H9 (cell line): ENCODE measurements at regions not wholly inside any gene's neighbourhood (a gene's known extent, or its start where the extent isn't known, plus 50 kb on each side); places are given as distances from the start of the nearest gene placed in this dataset.

Experiments
- DNase-seq: peaks from one replicate; pipeline ENCODE4 v3.0.0-alpha.2; 2017
- H2AFZ ChIP-seq: one replicate; pipeline ENCODE4 v1.6.1; 2013; ENCODE audit warnings: mild to moderate bottlenecking, low read length, control low read depth, moderate library complexity
- H2AK5ac ChIP-seq: 2 replicates; pipeline ENCODE4 v1.6.1; 2013; ENCODE audit warnings: low read length, control low read depth, mixed read lengths; ENCODE audit not compliant: insufficient read length
- H2BK120ac ChIP-seq: one replicate; pipeline ENCODE4 v1.6.1; 2013; ENCODE audit warnings: low read depth, mild to moderate bottlenecking, low read length, control low read depth, inconsistent platforms; ENCODE audit not compliant: poor library complexity, severe bottlenecking
- H2BK12ac ChIP-seq: 2 replicates; pipeline ENCODE4 v1.6.1; 2013; ENCODE audit warnings: low read length, control low read depth, mixed read lengths, low read depth; ENCODE audit not compliant: insufficient read length
- H2BK15ac ChIP-seq: 2 replicates; pipeline ENCODE4 v1.6.1; 2013; ENCODE audit warnings: low read depth, low read length, control low read depth
- H2BK20ac ChIP-seq: one replicate; pipeline ENCODE4 v1.6.1; 2013; ENCODE audit warnings: low read depth, mild to moderate bottlenecking, low read length, control low read depth, inconsistent platforms; ENCODE audit not compliant: poor library complexity, severe bottlenecking
- H2BK5ac ChIP-seq: 2 replicates; pipeline ENCODE4 v1.6.1; 2013; ENCODE audit warnings: low read length, control low read depth, mixed read lengths; ENCODE audit not compliant: insufficient read length
- H3K14ac ChIP-seq: 2 replicates; pipeline ENCODE4 v1.6.1; 2013; ENCODE audit warnings: low read length, control low read depth; ENCODE audit not compliant: insufficient read depth
- H3K18ac ChIP-seq: 2 replicates; pipeline ENCODE4 v1.6.1; 2013; ENCODE audit warnings: low read depth, mild to moderate bottlenecking, mixed read lengths, low read length, control low read depth; ENCODE audit not compliant: insufficient read length
- H3K23ac ChIP-seq: 2 replicates; pipeline ENCODE4 v1.6.1; 2013; ENCODE audit warnings: low read length, control low read depth, mixed read lengths, low read depth; ENCODE audit not compliant: insufficient read length
- H3K23me2 ChIP-seq: 2 replicates; pipeline ENCODE4 v1.6.1; 2013; ENCODE audit warnings: low read depth, mild to moderate bottlenecking, mixed read lengths, low read length, control low read depth; ENCODE audit not compliant: insufficient read length, poor library complexity, severe bottlenecking
- H3K27ac ChIP-seq: 2 replicates; pipeline ENCODE4 v1.5.1; 2013; ENCODE audit warnings: low read length, control low read depth, mixed read lengths, low read depth; ENCODE audit not compliant: insufficient read length
- H3K27me3 ChIP-seq: 2 replicates; pipeline ENCODE4 v1.6.1; 2013; ENCODE audit warnings: low read length, control low read depth, inconsistent platforms; ENCODE audit not compliant: insufficient read depth
- H3K4ac ChIP-seq: 2 replicates; pipeline ENCODE4 v1.6.1; 2013; ENCODE audit warnings: low read depth, mild to moderate bottlenecking, control low read depth, inconsistent platforms, low read length, moderate library complexity
- H3K4me1 ChIP-seq: 2 replicates; pipeline ENCODE4 v1.6.1; 2013; ENCODE audit warnings: low read length, control low read depth, inconsistent platforms; ENCODE audit not compliant: insufficient read depth
- H3K4me2 ChIP-seq: 2 replicates; pipeline ENCODE4 v1.6.1; 2013; ENCODE audit warnings: low read length, control low read depth, mixed read lengths; ENCODE audit not compliant: insufficient read length, insufficient read depth
- H3K56ac ChIP-seq: 2 replicates; pipeline ENCODE4 v1.6.1; 2013; ENCODE audit warnings: low read depth, mild to moderate bottlenecking, mixed read lengths, low read length, control low read depth; ENCODE audit not compliant: insufficient read length
- H3K79me1 ChIP-seq: 2 replicates; pipeline ENCODE4 v1.6.1; 2013; ENCODE audit warnings: low read depth, mild to moderate bottlenecking, moderate library complexity, low read length, control low read depth, inconsistent platforms; ENCODE audit not compliant: insufficient read depth, poor library complexity, severe bottlenecking
- H3K79me2 ChIP-seq: 2 replicates; pipeline ENCODE4 v1.6.1; 2013; ENCODE audit warnings: low read length, control low read depth, inconsistent platforms; ENCODE audit not compliant: insufficient read depth
- H3K9ac ChIP-seq: 2 replicates; pipeline ENCODE4 v1.6.1; 2013; ENCODE audit warnings: low read length, control low read depth, mixed read lengths; ENCODE audit not compliant: insufficient read length; ENCODE audit errors: extremely low read depth
- H3K9me3 ChIP-seq: one replicate; pipeline ENCODE4 v1.6.1; 2013; ENCODE audit warnings: low read depth, low read length, inconsistent platforms; ENCODE audit not compliant: control insufficient read depth
- H3T11ph ChIP-seq: one replicate; pipeline ENCODE4 v1.6.1; 2013; ENCODE audit warnings: mild to moderate bottlenecking, low read length, control low read depth, inconsistent platforms
- H4K20me1 ChIP-seq: one replicate; pipeline ENCODE4 v1.6.1; 2013; ENCODE audit not compliant: control insufficient read depth, insufficient read length, insufficient read depth
- H4K5ac ChIP-seq: 2 replicates; pipeline ENCODE4 v1.6.1; 2013; ENCODE audit warnings: low read depth, mild to moderate bottlenecking, mixed read lengths, low read length, control low read depth; ENCODE audit not compliant: insufficient read length
- H4K8ac ChIP-seq: replicated peaks from 2 replicates; pipeline ENCODE4 v1.6.1; 2013; ENCODE audit warnings: low read length, control low read depth, mixed read lengths, low read depth; ENCODE audit not compliant: insufficient read length
- H4K91ac ChIP-seq: 2 replicates; pipeline ENCODE4 v1.6.1; 2013; ENCODE audit warnings: low read depth, mild to moderate bottlenecking, moderate library complexity, mixed read lengths, low read length, control low read depth; ENCODE audit not compliant: insufficient read length
- H3K27ac Mint-ChIP-seq, 3 experiments: 2 replicates in 2 of 3; 3 replicates in 1 of 3; pipeline ENCODE4 v1.8.0; 2020 to 2021; ENCODE audit warnings: mixed read lengths in 3 of 3, mild to moderate bottlenecking in 1 of 3, moderate library complexity in 1 of 3
- H3K27me3 Mint-ChIP-seq: 2 replicates; pipeline ENCODE4 v1.8.0; 2021; ENCODE audit warnings: low read depth, mild to moderate bottlenecking, moderate library complexity, mixed read lengths
- H3K36me3 Mint-ChIP-seq, 3 experiments: 2 replicates in 2 of 3; 3 replicates in 1 of 3; pipeline ENCODE4 v1.8.0; 2020 to 2021; ENCODE audit warnings: low read depth in 3 of 3, mixed read lengths in 3 of 3; ENCODE audit not compliant: insufficient read depth in 1 of 3
- H3K4me1 Mint-ChIP-seq, 2 experiments: 2 replicates each; pipeline ENCODE4 v1.8.0; 2020; ENCODE audit warnings: mixed read lengths in 2 of 2
- H3K4me3 Mint-ChIP-seq, 2 experiments: 2 replicates in 1 of 2; 3 replicates in 1 of 2; pipeline ENCODE4 v1.8.0; 2020 to 2021; ENCODE audit warnings: mild to moderate bottlenecking in 2 of 2, mixed read lengths in 2 of 2, moderate library complexity in 1 of 2
- H3K9me3 Mint-ChIP-seq, 2 experiments: 2 replicates in 1 of 2; 3 replicates in 1 of 2; pipeline ENCODE4 v1.8.0; 2020; ENCODE audit warnings: mild to moderate bottlenecking in 2 of 2, mixed read lengths in 2 of 2, moderate library complexity in 1 of 2
- WGBS: extraction: QIAGEN DNeasy Blood & Tissue Kit; methylation state at CpG from one replicate; pipeline ENCODE4 v1.1.7; 2013; ENCODE audit warnings: missing lambda C conversion rate, low lambda C conversion rate, mixed read lengths; ENCODE audit not compliant: insufficient read length; ENCODE audit errors: extremely low coverage; 5-methylcytosine and 5-hydroxymethylcytosine counted together
- TF ChIP-seq, protein P1 (sequence below): fragments of 200-600 bp; sonication (generic); conservative IDR thresholded peaks from 3 replicates; pipeline ENCODE4 v1.8.0; 2021; ENCODE audit warnings: antibody characterized with exemption, mild to moderate bottlenecking

DNA sequence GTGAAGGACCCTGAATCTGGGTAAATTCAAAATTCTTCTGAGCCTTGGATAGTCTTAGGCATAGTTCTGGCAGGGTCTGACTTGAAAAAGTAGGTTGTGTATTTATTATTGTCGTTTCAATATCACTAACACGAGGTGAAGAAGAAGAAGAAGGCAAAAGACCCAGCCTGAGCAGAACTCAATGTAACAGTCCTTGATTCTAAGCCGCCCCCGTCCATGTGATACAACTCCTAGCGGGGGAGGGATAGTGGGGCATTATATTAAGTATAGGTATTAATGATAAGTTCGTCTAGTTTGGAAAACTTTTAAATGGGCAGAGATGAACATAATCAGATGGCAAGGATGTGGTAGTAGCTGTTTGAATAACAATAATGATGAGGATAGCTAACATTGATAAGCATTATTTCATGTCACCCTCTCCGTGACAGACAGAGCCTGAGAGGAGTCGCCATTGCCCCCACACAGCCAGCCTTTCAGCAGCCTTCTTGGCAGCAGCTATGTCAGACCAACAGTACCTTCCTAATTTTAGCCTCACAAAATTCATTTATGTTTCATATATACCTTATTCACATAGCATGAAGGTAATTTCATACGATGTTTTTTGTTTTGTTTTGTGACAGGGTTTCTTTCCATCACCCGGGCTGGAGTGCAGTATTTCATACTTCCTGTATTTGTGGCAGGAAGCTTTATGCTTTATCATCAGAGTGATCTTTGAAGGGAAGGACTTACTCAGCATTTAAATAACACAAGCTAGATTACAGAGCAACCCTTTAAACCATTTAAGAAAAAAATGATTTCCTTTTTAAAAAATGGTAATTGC is 64.4 kb upstream of the NPAS1 start:
- H3K9me3 Mint-ChIP-seq: no peaks in the 10 kb centered on the region; a peak in 2 of 5 replicates
- H3K23ac ChIP-seq: no peak overlapping the region
- no peak overlapping the region for H4K91ac ChIP-seq
- no peak overlapping the region for H3K56ac ChIP-seq
- no peaks in the 10 kb centered on the region for H4K20me1 ChIP-seq
- H3K27me3 Mint-ChIP-seq: no peaks in the 10 kb centered on the region
- H4K5ac ChIP-seq: no peak overlapping the region
- peaks cover 3% of the 10 kb centered on the region for H3K79me1 ChIP-seq
- H3K9ac ChIP-seq: no peak overlapping the region
- no peak overlapping the region for H3K27ac ChIP-seq
- no peak overlapping the region for H4K8ac ChIP-seq
- no peak overlapping the region for H2BK15ac ChIP-seq
- H3K27me3 ChIP-seq: no peaks in the 10 kb centered on the region
- DNase-seq: no peak
- H3K4ac ChIP-seq: no peak overlapping the region
- no peak overlapping the region for H3T11ph ChIP-seq
- peak overlapping the region in 1 of 3 experiments; percentile 87; a peak in 1 of 7 replicates for H3K27ac Mint-ChIP-seq
- H3K23me2 ChIP-seq: no peaks in the 10 kb centered on the region
- H2BK5ac ChIP-seq: no peak overlapping the region
- no peak overlapping the region for H2AFZ ChIP-seq
- H3K4me1 ChIP-seq: no peaks in the 10 kb centered on the region; the same call in 1 of the 2 replicates
- no peak overlapping the region for H2BK12ac ChIP-seq
- H3K79me2 ChIP-seq: no peaks in the 10 kb centered on the region
- H3K4me2 ChIP-seq: no peak overlapping the region
- peaks cover 12 to 18% of the 10 kb centered on the region in 2 experiments for H3K4me1 Mint-ChIP-seq
- no peak overlapping the region for H3K18ac ChIP-seq
- H3K14ac ChIP-seq: no peak overlapping the region
- H3K9me3 ChIP-seq: no peaks in the 10 kb centered on the region
- 100% methylated on average over 1 of the region's 10 CpGs for WGBS
- TF ChIP-seq, protein P1, sequence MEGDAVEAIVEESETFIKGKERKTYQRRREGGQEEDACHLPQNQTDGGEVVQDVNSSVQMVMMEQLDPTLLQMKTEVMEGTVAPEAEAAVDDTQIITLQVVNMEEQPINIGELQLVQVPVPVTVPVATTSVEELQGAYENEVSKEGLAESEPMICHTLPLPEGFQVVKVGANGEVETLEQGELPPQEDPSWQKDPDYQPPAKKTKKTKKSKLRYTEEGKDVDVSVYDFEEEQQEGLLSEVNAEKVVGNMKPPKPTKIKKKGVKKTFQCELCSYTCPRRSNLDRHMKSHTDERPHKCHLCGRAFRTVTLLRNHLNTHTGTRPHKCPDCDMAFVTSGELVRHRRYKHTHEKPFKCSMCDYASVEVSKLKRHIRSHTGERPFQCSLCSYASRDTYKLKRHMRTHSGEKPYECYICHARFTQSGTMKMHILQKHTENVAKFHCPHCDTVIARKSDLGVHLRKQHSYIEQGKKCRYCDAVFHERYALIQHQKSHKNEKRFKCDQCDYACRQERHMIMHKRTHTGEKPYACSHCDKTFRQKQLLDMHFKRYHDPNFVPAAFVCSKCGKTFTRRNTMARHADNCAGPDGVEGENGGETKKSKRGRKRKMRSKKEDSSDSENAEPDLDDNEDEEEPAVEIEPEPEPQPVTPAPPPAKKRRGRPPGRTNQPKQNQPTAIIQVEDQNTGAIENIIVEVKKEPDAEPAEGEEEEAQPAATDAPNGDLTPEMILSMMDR: no peak
- H3K4me3 Mint-ChIP-seq: no peak overlapping the region
- H2BK120ac ChIP-seq: no peak overlapping the region
- peaks cover 10 to 21% (median 15%) of the 10 kb centered on the region in 3 experiments; a peak in 5 of 7 replicates for H3K36me3 Mint-ChIP-seq
- no peak overlapping the region for H2BK20ac ChIP-seq
- no peak overlapping the region for H2AK5ac ChIP-seq
